SK-N-SH treated with all-trans-retinoic acid at 6 μM for 48 hours (cell line): ENCODE measurements at regions not wholly inside any gene's neighbourhood (a gene's known extent, or its start where the extent isn't known, plus 50 kb on each side); places are given as distances from the start of the nearest gene placed in this dataset.

ENCODE experiments used
- ARNTL ChIP-seq: fragments of 450-650 bp; formaldehyde crosslinking; IDR thresholded peaks from 2 replicates; pipeline ENCODE4 v1.5.0; 2020; ENCODE audit warnings: low read depth, mild to moderate bottlenecking, moderate library complexity, borderline replicate concordance
- CREB5 ChIP-seq: fragments of 250-450 bp; sonication (Bioruptor Pico); IDR thresholded peaks from 2 replicates; pipeline ENCODE4 v1.5.1; 2020; ENCODE audit warnings: low read depth, mild to moderate bottlenecking, moderate library complexity
- CSDC2 ChIP-seq: fragments of 250-450 bp; sonication (Bioruptor Pico); IDR thresholded peaks from 2 replicates; pipeline ENCODE4 v1.5.0; 2020; ENCODE audit warnings: mild to moderate bottlenecking, moderate library complexity
- ISL1 ChIP-seq: fragments of 250-450 bp; sonication (Bioruptor Pico); IDR thresholded peaks from 2 replicates; pipeline ENCODE4 v2.1.2; 2022; ENCODE audit warnings: mild to moderate bottlenecking, moderate library complexity
- PATZ1 ChIP-seq: fragments of 250-450 bp; sonication (Bioruptor Pico); IDR thresholded peaks from 2 replicates; pipeline ENCODE4 v1.8.0; 2020; ENCODE audit warnings: mild to moderate bottlenecking, moderate library complexity, borderline replicate concordance
- SNAI2 ChIP-seq: fragments of 250-450 bp; sonication (Bioruptor Pico); IDR thresholded peaks from 2 replicates; pipeline ENCODE4 v1.5.0; 2020; ENCODE audit warnings: mild to moderate bottlenecking, moderate library complexity
- ZC3H10 ChIP-seq: fragments of 250-450 bp; sonication (Bioruptor Pico); IDR thresholded peaks from 2 replicates; pipeline ENCODE4 v1.5.1; 2021; ENCODE audit warnings: mild to moderate bottlenecking, moderate library complexity
- ZNF565 ChIP-seq: fragments of 450-650 bp; formaldehyde crosslinking; conservative IDR thresholded peaks from 2 replicates; pipeline ENCODE4 v1.5.0; 2020; ENCODE audit warnings: low read depth, mild to moderate bottlenecking, moderate library complexity

GRCh38 chr20:21028921-21029320, 77.2 kb downstream of the LINC00237 start:
- TF ChIP-seq ARNTL, result no peak
- no peak for TF ChIP-seq ZNF565 (CRISPR knock-in tag)
- TF ChIP-seq CREB5, result no peak
- no peak for TF ChIP-seq PATZ1
- TF ChIP-seq CSDC2 (CRISPR knock-in tag), result no peak
- no peak for TF ChIP-seq SNAI2 (CRISPR knock-in tag)
- TF ChIP-seq ISL1 (CRISPR knock-in tag), result no peak
- no peak for TF ChIP-seq ZC3H10
